ENCODE measurements at regions not wholly inside any gene's neighbourhood (a gene's known extent, or its start where the extent isn't known, plus 50 kb on each side); places are given as distances from the start of the nearest gene placed in this dataset.

DNA sequence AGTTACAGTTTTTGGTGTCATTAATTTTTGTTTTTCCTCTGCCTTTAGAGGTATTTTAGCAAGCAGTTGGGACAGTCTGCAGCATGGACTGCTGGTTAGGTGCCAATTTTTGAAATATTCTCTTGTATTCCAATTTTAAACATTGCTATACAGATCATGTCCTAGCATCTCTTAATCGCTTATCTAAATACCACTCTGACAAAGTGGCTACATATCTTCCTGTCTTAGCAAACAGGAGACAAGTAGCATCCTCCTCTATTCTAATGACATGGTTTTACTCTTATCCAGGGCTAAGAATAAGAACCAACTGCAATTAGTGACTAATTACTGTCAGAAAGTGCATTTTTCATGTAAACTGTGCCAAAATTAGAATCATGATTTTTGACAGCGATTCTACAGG lies 117.8 kb upstream of the ATP2B1 start:
- TF ChIP-seq CTCF (IDR thresholded peaks at IDR 0.05) (no peak), POLR2A (IDR thresholded peaks at IDR 0.05) (no peak)

All from transverse colon (tissue), 3 donors.